ENCODE measurements at regions not wholly inside any gene's neighbourhood (a gene's known extent, or its start where the extent isn't known, plus 50 kb on each side); places are given as distances from the start of the nearest gene placed in this dataset.

DNA sequence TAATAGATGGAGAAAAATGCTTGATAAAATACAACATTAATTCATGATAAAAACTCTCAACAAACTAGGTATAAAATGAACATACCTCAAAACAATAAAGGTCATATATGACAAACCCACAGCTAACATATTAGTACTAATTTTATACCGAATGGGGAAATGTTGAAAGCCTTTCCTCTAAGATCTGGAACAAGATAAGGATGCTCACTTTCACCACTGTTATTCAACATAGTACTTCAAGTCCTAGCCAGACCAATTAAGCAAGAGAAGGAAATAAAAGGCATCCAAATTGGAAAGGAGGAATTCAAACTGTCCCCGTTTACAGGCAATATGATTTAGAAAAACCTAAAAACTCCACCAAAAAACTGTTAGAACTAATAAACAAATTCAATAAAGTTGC is 61.5 kb upstream of the CTIF start:
- intact Hi-C loops (cut with DNase I) = loop anchor here (2.0 to 10.0 kb wide), 2 partner anchors 67 to 185 kb away; no protein-coding TSS in a partner anchor
- 70 to 71% methylated on average over 2 of the region's 2 CpGs for WGBS, 2 donors
- no peak for TF ChIP-seq POLR2A (IDR thresholded peaks at IDR 0.05)
- TF ChIP-seq, protein P1, sequence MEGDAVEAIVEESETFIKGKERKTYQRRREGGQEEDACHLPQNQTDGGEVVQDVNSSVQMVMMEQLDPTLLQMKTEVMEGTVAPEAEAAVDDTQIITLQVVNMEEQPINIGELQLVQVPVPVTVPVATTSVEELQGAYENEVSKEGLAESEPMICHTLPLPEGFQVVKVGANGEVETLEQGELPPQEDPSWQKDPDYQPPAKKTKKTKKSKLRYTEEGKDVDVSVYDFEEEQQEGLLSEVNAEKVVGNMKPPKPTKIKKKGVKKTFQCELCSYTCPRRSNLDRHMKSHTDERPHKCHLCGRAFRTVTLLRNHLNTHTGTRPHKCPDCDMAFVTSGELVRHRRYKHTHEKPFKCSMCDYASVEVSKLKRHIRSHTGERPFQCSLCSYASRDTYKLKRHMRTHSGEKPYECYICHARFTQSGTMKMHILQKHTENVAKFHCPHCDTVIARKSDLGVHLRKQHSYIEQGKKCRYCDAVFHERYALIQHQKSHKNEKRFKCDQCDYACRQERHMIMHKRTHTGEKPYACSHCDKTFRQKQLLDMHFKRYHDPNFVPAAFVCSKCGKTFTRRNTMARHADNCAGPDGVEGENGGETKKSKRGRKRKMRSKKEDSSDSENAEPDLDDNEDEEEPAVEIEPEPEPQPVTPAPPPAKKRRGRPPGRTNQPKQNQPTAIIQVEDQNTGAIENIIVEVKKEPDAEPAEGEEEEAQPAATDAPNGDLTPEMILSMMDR (IDR thresholded peaks at IDR 0.05) = no peak
- DNase-seq = no peak
- H3K36me3 ChIP-seq = no peaks in the 10 kb centered on the region
- no peaks in the 10 kb centered on the region for H3K27me3 ChIP-seq
- H3K9me3 ChIP-seq = no peaks in the 10 kb centered on the region
- no peaks in the 10 kb centered on the region for H3K4me1 ChIP-seq
- no peak overlapping the region for H3K27ac ChIP-seq
- no peak overlapping the region for H3K4me3 ChIP-seq (replicated peaks in 1 of 3)

GRCh38 chr18:48476550-48476917 is 62.3 kb upstream of the CTIF start:
- DNase-seq = no peak
- intact Hi-C loops (cut with DNase I) = loop anchor here (2.0 to 10.0 kb wide), 2 partner anchors 68 to 186 kb away; no protein-coding TSS in a partner anchor
- H3K36me3 ChIP-seq = no peaks in the 10 kb centered on the region
- no peaks in the 10 kb centered on the region for H3K27me3 ChIP-seq
- H3K27ac ChIP-seq = no peak overlapping the region
- no peaks in the 10 kb centered on the region for H3K9me3 ChIP-seq
- no peak overlapping the region for H3K4me3 ChIP-seq (replicated peaks in 1 of 3)
- H3K4me1 ChIP-seq = no peaks in the 10 kb centered on the region
- TF ChIP-seq, protein P1 (IDR thresholded peaks at IDR 0.05) = no peak
- TF ChIP-seq POLR2A (IDR thresholded peaks at IDR 0.05) = no peak
- 86 to 88% methylated on average over 3 of the region's 3 CpGs for WGBS, 2 donors

DNA sequence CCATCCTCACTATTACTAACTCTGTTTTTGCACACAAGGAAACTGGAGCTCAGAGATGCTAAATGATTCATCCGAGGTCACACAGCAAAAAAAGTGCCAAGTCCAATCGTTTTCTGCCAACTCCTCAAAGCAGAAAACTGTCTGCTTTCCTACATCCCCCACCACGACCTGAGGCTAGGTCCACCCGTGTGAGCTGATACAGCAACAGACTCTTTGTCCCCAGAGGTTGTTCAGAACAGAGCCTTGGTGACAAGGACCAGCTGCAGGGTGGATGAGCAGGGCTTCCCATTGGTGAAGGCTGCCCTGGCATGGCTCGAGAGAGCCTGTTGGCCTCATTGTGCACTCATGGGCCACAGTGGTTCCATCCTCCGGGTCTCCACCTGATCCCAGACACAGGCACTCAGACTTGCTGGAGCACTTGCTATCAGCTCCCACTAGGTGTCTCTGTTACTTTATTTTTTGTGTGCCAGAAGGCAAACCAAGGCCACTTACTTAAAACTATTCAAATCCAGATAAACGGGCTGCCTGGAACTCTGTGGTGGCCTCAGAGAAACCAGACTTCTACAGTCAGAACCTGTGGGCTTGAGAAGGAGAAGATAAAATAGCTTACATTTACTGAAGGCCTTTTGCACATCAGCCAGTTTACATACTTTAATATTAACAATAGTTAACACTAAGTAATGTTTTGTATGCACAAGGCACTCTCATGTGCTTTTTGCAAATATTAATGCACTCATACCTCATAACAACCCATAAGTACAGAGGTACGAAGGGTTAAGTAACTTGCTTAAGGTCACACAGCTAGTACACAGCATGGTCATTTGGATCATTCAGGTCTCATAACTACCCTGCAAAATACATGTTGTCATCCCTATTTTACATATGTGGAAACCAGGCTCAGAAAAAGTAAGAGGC is 62.9 kb upstream of the CTIF start:
- intact Hi-C loops (cut with DNase I) = loop anchor here (2.0 to 10.0 kb wide), 2 partner anchors 69 to 187 kb away; no protein-coding TSS in a partner anchor
- Histone ChIP-seq H3K27me3 (no peaks in the 10 kb centered on the region), H3K9me3 (no peaks in the 10 kb centered on the region), H3K4me1 (no peaks in the 10 kb centered on the region), H3K4me3 (replicated peaks in 1 of 3) (no peak overlapping the region), H3K36me3 (no peaks in the 10 kb centered on the region), H3K27ac (no peak overlapping the region)
- 34 to 37% methylated on average over 7 to 8 of the region's 8 CpGs for WGBS, 2 donors
- peak; percentile 46 to 52 for DNase-seq
- TF ChIP-seq, protein P1 (IDR thresholded peaks at IDR 0.05) = peak; percentile 60 to 91 (median 89)
- no peak for TF ChIP-seq POLR2A (IDR thresholded peaks at IDR 0.05)

- H3K4me1 ChIP-seq = no peaks in the 10 kb centered on the region
- no peak overlapping the region for H3K27ac ChIP-seq
- no peaks in the 10 kb centered on the region for H3K27me3 ChIP-seq
- no peaks in the 10 kb centered on the region for H3K9me3 ChIP-seq
- DNase-seq = no peak
- intact Hi-C loops (cut with DNase I) = loop anchor here (10.0 kb wide), 1 partner anchor 71 kb away; no protein-coding TSS in a partner anchor
- 85 to 86% methylated on average over 1 of the region's 1 CpG for WGBS, 2 donors
- no peaks in the 10 kb centered on the region for H3K36me3 ChIP-seq
- no peak overlapping the region for H3K4me3 ChIP-seq (replicated peaks in 1 of 3)
- no peak for TF ChIP-seq POLR2A (IDR thresholded peaks at IDR 0.05)
- TF ChIP-seq, protein P1 (IDR thresholded peaks at IDR 0.05) = no peak
Observed at GRCh38 chr18:48473816-48474215, 64.6 kb upstream of the ZBTB7C start.

DNA sequence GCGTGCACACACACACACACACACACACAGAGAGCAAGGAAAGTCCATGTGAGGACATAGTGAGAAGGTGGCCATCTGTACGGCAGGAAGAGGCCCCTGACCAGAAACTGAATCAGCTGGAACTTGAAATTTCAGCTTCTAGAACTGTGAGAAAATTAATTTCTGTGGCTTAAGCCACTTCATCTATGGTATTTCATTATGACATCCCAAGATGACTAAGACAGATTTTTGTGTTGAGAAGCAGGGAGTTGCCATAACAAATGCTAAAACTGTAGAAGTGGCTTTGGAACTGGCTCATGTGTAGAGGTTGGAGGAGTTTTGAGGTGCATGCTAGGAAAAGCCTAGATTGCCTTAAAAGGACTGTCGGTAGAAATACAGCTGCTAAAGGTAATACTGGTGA is 63.4 kb upstream of the ZBTB7C start:
- Histone ChIP-seq H3K27me3 (no peaks in the 10 kb centered on the region), H3K4me3 (replicated peaks in 1 of 3) (no peak overlapping the region), H3K4me1 (no peaks in the 10 kb centered on the region), H3K27ac (no peak overlapping the region), H3K36me3 (no peaks in the 10 kb centered on the region), H3K9me3 (no peaks in the 10 kb centered on the region)
- intact Hi-C loops (cut with DNase I) = loop anchor here (10.0 kb wide), 1 partner anchor 72 kb away; no protein-coding TSS in a partner anchor
- DNase-seq = no peak
- 61 to 63% methylated on average over 3 of the region's 3 CpGs for WGBS, 2 donors
- TF ChIP-seq, protein P1 (IDR thresholded peaks at IDR 0.05) = no peak
- no peak for TF ChIP-seq POLR2A (IDR thresholded peaks at IDR 0.05)

Measured in thyroid gland (tissue), 4 donors.